ENCODE measurements at regions not wholly inside any gene's neighbourhood (a gene's known extent, or its start where the extent isn't known, plus 50 kb on each side); places are given as distances from the start of the nearest gene placed in this dataset.

DNA sequence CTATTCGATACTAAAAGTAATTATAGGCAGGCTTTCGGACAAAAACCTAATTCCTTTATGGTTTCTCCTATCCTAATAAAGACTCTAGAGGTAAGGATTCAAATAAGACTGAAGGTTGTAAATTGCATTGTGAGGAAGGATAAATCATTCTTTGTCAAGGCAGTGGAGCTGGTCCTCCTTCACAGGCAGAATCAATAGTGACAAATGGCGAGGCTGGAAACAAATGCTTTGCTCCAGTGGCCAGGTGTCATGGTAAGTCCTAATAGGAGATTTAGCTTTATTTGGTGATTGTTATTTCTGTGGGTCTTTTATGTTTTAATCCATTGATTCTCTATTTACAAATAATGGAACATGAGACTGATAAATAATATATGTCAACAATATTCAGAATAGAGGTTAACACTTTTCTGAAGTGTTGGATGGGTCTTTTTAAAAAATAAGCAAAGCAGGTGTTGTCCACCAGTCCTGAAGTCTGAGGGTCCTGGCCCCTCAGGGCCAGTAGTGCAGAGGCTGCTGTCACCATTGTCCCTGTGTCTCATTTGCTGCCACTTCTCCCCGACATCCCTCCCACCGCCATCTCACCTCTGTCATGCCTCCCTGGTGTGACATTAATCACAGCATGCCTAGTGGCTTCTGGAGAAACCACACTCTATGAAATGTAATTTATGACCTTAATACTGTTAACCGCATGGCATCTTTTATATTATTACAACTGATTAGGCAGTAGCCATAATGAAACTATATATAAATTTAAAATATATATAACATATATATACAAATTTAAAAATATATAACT is 120.9 kb upstream of the MAGI3 start:
- Histone ChIP-seq H3K36me3 (ENCODE audit: control insufficient read depth, insufficient read depth, low read length) (no peaks in the 10 kb centered on the region), H3K4me3 (ENCODE audit: low read depth, low read length) (no peak overlapping the region), H3K27me3 (ENCODE audit: control insufficient read depth, insufficient read depth, low read length) (peaks cover 2% of the 10 kb centered on the region)
- DNase-seq (ENCODE audit: low read depth) (no peak), FAIRE-seq (no peak)
- TF ChIP-seq, protein P1, sequence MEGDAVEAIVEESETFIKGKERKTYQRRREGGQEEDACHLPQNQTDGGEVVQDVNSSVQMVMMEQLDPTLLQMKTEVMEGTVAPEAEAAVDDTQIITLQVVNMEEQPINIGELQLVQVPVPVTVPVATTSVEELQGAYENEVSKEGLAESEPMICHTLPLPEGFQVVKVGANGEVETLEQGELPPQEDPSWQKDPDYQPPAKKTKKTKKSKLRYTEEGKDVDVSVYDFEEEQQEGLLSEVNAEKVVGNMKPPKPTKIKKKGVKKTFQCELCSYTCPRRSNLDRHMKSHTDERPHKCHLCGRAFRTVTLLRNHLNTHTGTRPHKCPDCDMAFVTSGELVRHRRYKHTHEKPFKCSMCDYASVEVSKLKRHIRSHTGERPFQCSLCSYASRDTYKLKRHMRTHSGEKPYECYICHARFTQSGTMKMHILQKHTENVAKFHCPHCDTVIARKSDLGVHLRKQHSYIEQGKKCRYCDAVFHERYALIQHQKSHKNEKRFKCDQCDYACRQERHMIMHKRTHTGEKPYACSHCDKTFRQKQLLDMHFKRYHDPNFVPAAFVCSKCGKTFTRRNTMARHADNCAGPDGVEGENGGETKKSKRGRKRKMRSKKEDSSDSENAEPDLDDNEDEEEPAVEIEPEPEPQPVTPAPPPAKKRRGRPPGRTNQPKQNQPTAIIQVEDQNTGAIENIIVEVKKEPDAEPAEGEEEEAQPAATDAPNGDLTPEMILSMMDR (IDR thresholded peaks at IDR 0.05; ENCODE audit: insufficient read depth, low read length, severe bottlenecking), result no peak

GRCh38 chr1:113271039-113271438 is 119.3 kb upstream of the MAGI3 start:
- Histone ChIP-seq H3K27me3 (ENCODE audit: control insufficient read depth, insufficient read depth, low read length) (no peaks in the 10 kb centered on the region), H3K36me3 (ENCODE audit: control insufficient read depth, insufficient read depth, low read length) (no peaks in the 10 kb centered on the region), H3K4me3 (ENCODE audit: low read depth, low read length) (no peak overlapping the region)
- FAIRE-seq (no peak), DNase-seq (ENCODE audit: low read depth) (no peak)
- TF ChIP-seq, protein P1 (IDR thresholded peaks at IDR 0.05; ENCODE audit: insufficient read depth, low read length, severe bottlenecking), result no peak

- Histone ChIP-seq H3K36me3 (ENCODE audit: control insufficient read depth, insufficient read depth, low read length) (no peaks in the 10 kb centered on the region), H3K4me3 (ENCODE audit: low read depth, low read length) (no peak overlapping the region), H3K27me3 (ENCODE audit: control insufficient read depth, insufficient read depth, low read length) (no peaks in the 10 kb centered on the region)
- FAIRE-seq, result no peak
- no peak for DNase-seq (ENCODE audit: low read depth)
- TF ChIP-seq, protein P1 (IDR thresholded peaks at IDR 0.05; ENCODE audit: insufficient read depth, low read length, severe bottlenecking), result no peak
These were observed 115.2 kb upstream of the MAGI3 start for GRCh38 chr1:113275083-113275482.

- no peak overlapping the region for H3K4me3 ChIP-seq (ENCODE audit: low read depth, low read length)
- no peak for FAIRE-seq
- no peak for DNase-seq (ENCODE audit: low read depth)
- no peaks in the 10 kb centered on the region for H3K36me3 ChIP-seq (ENCODE audit: control insufficient read depth, insufficient read depth, low read length)
- TF ChIP-seq, protein P1 (IDR thresholded peaks at IDR 0.05; ENCODE audit: insufficient read depth, low read length, severe bottlenecking), result no peak
- no peaks in the 10 kb centered on the region for H3K27me3 ChIP-seq (ENCODE audit: control insufficient read depth, insufficient read depth, low read length)
These were observed 114.6 kb upstream of the MAGI3 start for GRCh38 chr1:113275691-113276090.

DNA sequence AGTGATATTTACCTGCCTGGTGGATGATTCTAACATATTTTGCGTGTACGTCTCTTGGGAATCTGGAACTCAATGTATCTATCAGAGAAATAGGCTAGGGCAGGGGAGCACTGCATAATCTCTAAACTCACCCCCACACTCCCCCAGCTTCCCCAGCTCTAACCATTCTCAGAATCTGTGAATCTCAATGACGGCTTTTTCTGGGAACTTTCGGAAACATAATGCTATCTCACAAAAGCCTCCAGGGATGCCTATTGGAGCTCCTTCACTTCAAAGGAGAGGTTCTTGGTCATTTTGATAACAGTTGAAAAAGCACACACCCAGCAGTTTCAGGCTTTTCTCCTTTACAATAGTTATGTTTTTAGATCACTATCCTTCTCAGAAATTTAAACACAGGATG is 113.8 kb upstream of the MAGI3 start:
- TF ChIP-seq, protein P1 (IDR thresholded peaks at IDR 0.05; ENCODE audit: insufficient read depth, low read length, severe bottlenecking), result no peak
- Histone ChIP-seq H3K36me3 (ENCODE audit: control insufficient read depth, insufficient read depth, low read length) (no peaks in the 10 kb centered on the region), H3K27me3 (ENCODE audit: control insufficient read depth, insufficient read depth, low read length) (no peaks in the 10 kb centered on the region), H3K4me3 (ENCODE audit: low read depth, low read length) (no peak overlapping the region)
- no peak for DNase-seq (ENCODE audit: low read depth)
- FAIRE-seq, result no peak

- Histone ChIP-seq H3K4me3 (ENCODE audit: low read depth, low read length) (no peak overlapping the region), H3K27me3 (ENCODE audit: control insufficient read depth, insufficient read depth, low read length) (no peaks in the 10 kb centered on the region), H3K36me3 (ENCODE audit: control insufficient read depth, insufficient read depth, low read length) (no peaks in the 10 kb centered on the region)
- TF ChIP-seq, protein P1 (IDR thresholded peaks at IDR 0.05; ENCODE audit: insufficient read depth, low read length, severe bottlenecking), result no peak
- DNase-seq (ENCODE audit: low read depth) (no peak), FAIRE-seq (no peak)
These were observed 111.9 kb upstream of the MAGI3 start for GRCh38 chr1:113278371-113278770.
